ENCODE measurements at regions not wholly inside any gene's neighbourhood (a gene's known extent, or its start where the extent isn't known, plus 50 kb on each side); places are given as distances from the start of the nearest gene placed in this dataset.
A peak's percentile ranks its signal among the peaks of the same experiment; 100 is the strongest.
"Not testable (repeated sequence)": the region's sequence is repeated elsewhere in the genome, so short reads cannot be mapped to it uniquely, and the experiment has no call there.

DNA sequence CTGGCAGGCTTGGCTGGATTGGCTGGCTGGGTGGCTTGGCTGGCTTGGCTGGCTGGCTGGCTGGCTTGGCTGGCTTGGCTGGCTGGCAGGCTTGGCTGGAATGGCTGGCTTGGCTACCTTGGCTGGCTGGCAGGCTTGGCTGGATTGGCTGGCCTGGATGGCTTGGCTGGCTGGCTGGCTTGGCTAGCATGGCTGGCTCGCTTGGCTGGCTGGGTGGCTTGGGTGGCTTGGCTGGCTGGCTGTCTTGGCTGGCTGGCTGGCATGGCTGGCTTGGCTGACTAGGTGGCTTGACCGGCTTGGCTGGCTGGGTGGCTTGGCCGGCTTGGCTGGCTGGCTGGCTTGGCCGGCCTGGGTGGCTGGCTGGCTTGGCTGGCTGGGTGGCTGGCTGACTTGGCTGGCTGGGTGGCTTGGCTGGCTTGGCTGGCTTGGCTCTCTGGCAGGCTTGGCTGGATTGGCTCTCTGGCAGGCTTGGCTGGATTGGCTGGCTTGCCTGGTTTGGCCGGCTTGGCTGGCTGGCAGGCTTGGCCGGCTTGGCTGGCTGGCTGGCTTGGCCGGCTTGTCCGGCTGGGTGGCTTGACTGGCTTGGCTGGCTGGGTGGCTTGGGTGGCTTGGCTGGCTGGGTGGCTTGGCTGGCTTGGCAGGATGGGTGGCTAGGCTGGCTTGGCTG lies 440.9 kb downstream of the GOLGA6L6 start:
- H3K9me3 ChIP-seq; H3K4me3 ChIP-seq; DNase-seq; H3K27ac ChIP-seq; H3K27me3 ChIP-seq; intact Hi-C loops (cut with DNase I; ENCODE audit: low total_unique reads); H3K4me1 ChIP-seq; H3K36me3 ChIP-seq: not testable (repeated sequence)

GRCh38 chr15:20095699-20096303 lies 445.8 kb downstream of the GOLGA6L6 start:
- DNase-seq; H3K4me3 ChIP-seq; H3K27me3 ChIP-seq; H3K4me1 ChIP-seq; intact Hi-C loops (cut with DNase I; ENCODE audit: low total_unique reads); H3K27ac ChIP-seq; H3K9me3 ChIP-seq; H3K36me3 ChIP-seq: not testable (repeated sequence)

DNA sequence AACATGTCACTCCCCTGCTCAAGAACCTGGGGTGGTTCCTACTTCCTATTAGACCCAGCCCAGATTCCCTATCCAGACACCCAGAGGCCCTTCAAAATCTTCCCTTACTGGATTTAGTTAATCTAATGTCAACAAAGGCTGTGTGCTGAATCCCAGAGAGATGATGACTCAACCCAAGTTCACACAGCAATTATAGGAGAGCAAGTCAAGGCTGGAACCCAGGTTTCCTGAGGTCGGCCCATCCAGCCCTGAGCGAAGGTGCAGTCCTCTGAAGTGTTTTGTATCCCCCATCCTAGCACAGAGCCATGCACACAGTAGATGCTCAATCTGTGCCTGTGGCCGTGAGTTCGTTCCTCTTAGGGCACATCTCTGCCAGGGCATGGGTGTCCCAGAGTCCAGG lies 452.1 kb downstream of the GOLGA6L6 start:
- intact Hi-C loops (cut with DNase I; ENCODE audit: low total_unique reads); H3K27ac ChIP-seq; H3K36me3 ChIP-seq; H3K9me3 ChIP-seq; H3K4me3 ChIP-seq; H3K4me1 ChIP-seq; H3K27me3 ChIP-seq: not testable (repeated sequence)
- peak in 1 of 2 donors; percentile 25 for DNase-seq

DNA sequence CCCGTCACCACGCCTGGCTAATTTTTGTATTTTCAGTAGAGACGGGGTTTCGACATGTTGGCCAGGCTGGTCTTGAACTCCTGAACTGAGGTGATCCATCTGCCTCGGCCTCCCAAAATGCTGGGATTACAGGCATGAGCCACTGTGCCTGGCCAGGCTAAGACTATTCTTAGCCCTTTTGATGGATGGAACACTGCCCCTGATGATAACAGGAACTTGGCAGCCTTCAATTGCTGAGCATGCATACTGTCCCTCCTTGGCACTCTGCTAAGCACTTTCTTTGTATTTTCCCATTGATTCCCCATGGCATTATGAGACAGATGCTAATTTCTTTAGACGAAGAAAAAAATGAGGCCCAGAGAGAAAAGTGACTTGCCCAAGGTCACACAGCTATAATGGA lies 457.6 kb downstream of the GOLGA6L6 start:
- intact Hi-C loops (cut with DNase I; ENCODE audit: low total_unique reads), result not testable (repeated sequence)

GRCh38 chr15:20074082-20074481 lies 467.5 kb downstream of the GOLGA6L6 start:
- H3K4me3 ChIP-seq; intact Hi-C loops (cut with DNase I; ENCODE audit: low total_unique reads); H3K36me3 ChIP-seq; DNase-seq; H3K9me3 ChIP-seq; H3K27ac ChIP-seq; H3K27me3 ChIP-seq; H3K4me1 ChIP-seq: not testable (repeated sequence)

More for the DNA sequence above, 457.6 kb downstream of the GOLGA6L6 start:
- not testable (repeated sequence) for H3K9me3 ChIP-seq, DNase-seq, H3K4me1 ChIP-seq, H3K4me3 ChIP-seq, H3K36me3 ChIP-seq, H3K27ac ChIP-seq, H3K27me3 ChIP-seq

GRCh38 chr15:20069043-20069442 lies 472.6 kb downstream of the GOLGA6L6 start:
- intact Hi-C loops (cut with DNase I; ENCODE audit: low total_unique reads); H3K4me1 ChIP-seq; DNase-seq; H3K36me3 ChIP-seq; H3K27me3 ChIP-seq; H3K9me3 ChIP-seq; H3K4me3 ChIP-seq; H3K27ac ChIP-seq: not testable (repeated sequence)

GRCh38 chr15:20066173-20066572 lies 475.4 kb downstream of the GOLGA6L6 start:
- H3K27me3 ChIP-seq; H3K27ac ChIP-seq; DNase-seq; H3K9me3 ChIP-seq; H3K4me1 ChIP-seq; H3K4me3 ChIP-seq; H3K36me3 ChIP-seq; intact Hi-C loops (cut with DNase I; ENCODE audit: low total_unique reads): not testable (repeated sequence)

- H3K9me3 ChIP-seq; intact Hi-C loops (cut with DNase I; ENCODE audit: low total_unique reads); DNase-seq; H3K4me3 ChIP-seq; H3K27ac ChIP-seq; H3K27me3 ChIP-seq; H3K4me1 ChIP-seq; H3K36me3 ChIP-seq: not testable (repeated sequence)
Measured at GRCh38 chr15:20065508-20065907, 476.1 kb downstream of the GOLGA6L6 start.

DNA sequence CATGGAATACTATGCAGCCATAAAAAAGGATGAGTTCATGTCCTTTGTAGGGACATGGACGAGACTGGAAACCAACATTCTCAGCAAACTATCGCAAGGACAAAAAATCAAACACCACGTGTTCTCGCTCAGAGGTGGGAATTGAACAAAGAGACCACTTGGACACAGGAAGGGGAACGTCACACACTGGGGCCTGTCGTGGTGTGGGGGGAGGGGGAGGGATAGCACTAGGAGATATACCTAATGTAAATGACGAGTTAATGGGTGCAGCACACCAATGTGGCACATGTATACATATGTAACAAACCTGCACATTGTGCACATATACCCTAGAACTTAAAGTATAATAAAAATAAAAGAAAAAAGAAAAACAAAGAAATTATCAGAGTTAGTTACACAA lies 478.4 kb downstream of the GOLGA6L6 start:
- H3K27ac ChIP-seq; H3K36me3 ChIP-seq; H3K27me3 ChIP-seq; intact Hi-C loops (cut with DNase I; ENCODE audit: low total_unique reads); H3K4me1 ChIP-seq; H3K4me3 ChIP-seq; H3K9me3 ChIP-seq; DNase-seq: not testable (repeated sequence)

DNA sequence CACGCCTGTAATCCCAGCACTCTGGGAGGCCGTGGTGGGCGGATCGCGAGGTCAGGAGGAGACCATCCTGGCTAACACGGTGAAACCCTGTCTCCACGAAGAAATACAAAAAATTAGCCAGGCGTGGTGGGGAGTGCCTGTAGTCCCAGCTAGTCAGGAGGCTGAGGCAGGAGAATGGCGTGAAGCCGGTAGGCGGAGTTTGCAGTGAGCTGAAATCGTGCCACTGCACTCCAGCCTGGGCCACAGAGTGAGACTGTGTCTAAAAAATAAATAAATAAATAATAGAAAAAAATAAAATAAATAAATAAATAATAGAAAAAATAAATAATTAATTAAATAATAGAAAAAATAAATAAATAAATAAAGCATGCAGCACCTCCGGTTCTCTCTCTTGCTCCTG lies 480.8 kb downstream of the GOLGA6L6 start:
- intact Hi-C loops (cut with DNase I; ENCODE audit: low total_unique reads); H3K4me1 ChIP-seq; H3K36me3 ChIP-seq; DNase-seq; H3K27ac ChIP-seq; H3K27me3 ChIP-seq; H3K4me3 ChIP-seq; H3K9me3 ChIP-seq: not testable (repeated sequence)

DNA sequence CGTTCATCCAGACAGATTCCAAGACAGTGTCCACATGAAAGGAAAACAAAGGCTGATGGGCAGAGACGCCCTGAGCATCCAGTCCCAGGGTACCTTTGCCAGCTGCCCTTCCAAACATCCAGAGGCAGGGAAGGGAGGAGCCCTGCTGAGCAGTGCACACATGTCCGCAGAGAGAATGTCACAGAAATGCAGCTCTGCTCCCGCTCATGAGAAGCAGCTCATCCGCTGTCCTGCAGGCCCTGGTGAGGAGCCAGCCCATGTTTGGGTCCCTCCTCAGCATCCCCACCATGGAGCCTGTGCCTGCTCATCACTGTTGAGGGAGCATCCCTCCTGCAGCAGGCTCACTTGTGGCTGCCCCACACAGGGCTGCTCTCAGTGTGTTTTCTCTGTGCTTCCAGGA lies 484.7 kb downstream of the GOLGA6L6 start:
- H3K27me3 ChIP-seq; DNase-seq; H3K4me1 ChIP-seq; H3K27ac ChIP-seq; H3K9me3 ChIP-seq; intact Hi-C loops (cut with DNase I; ENCODE audit: low total_unique reads); H3K4me3 ChIP-seq; H3K36me3 ChIP-seq: not testable (repeated sequence)

GRCh38 chr15:20055921-20056320 lies 485.7 kb downstream of the GOLGA6L6 start:
- intact Hi-C loops (cut with DNase I; ENCODE audit: low total_unique reads); H3K4me1 ChIP-seq; H3K27me3 ChIP-seq; DNase-seq; H3K27ac ChIP-seq; H3K36me3 ChIP-seq; H3K4me3 ChIP-seq; H3K9me3 ChIP-seq: not testable (repeated sequence)

GRCh38 chr15:20048189-20048588 lies 493.4 kb downstream of the GOLGA6L6 start:
- H3K4me1 ChIP-seq, result not testable (repeated sequence)

GRCh38 chr15:20045165-20045564 lies 496.4 kb downstream of the GOLGA6L6 start:
- intact Hi-C loops (cut with DNase I; ENCODE audit: low total_unique reads); H3K9me3 ChIP-seq; DNase-seq; H3K36me3 ChIP-seq; H3K27ac ChIP-seq; H3K4me3 ChIP-seq; H3K4me1 ChIP-seq; H3K27me3 ChIP-seq: not testable (repeated sequence)

More at GRCh38 chr15:20048189-20048588, 493.4 kb downstream of the GOLGA6L6 start:
- intact Hi-C loops (cut with DNase I; ENCODE audit: low total_unique reads); H3K9me3 ChIP-seq; H3K27me3 ChIP-seq; DNase-seq; H3K36me3 ChIP-seq; H3K27ac ChIP-seq; H3K4me3 ChIP-seq: not testable (repeated sequence)

- intact Hi-C loops (cut with DNase I; ENCODE audit: low total_unique reads); H3K4me1 ChIP-seq; H3K27me3 ChIP-seq; H3K9me3 ChIP-seq; H3K27ac ChIP-seq; H3K4me3 ChIP-seq; H3K36me3 ChIP-seq; DNase-seq: not testable (repeated sequence)
Measured at GRCh38 chr15:20040691-20041090, 500.9 kb downstream of the GOLGA6L6 start.

Measured in tibial artery (tissue), 4 donors.